ENCODE measurements at regions not wholly inside any gene's neighbourhood (a gene's known extent, or its start where the extent isn't known, plus 50 kb on each side); places are given as distances from the start of the nearest gene placed in this dataset.

DNA sequence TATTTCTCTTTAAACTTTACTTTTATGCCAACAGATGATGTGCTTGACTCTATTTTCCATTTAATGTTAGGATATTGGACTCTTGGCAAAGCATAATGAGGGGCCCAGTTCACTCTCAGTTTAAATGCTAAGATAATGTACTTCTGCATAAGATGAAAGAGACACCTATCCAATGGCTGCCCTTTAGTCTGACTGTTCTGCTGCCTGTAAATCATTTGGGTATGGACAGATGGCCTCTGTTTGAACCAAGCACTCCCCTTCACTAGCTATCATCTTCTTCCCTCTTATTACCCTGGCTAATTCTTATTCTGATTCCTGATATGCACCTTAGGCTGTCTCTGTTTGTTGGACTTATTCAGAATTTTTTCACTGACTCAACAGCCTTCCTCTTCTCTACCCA is 72.1 kb downstream of the SEM1 start:
- TF ChIP-seq, protein P1, sequence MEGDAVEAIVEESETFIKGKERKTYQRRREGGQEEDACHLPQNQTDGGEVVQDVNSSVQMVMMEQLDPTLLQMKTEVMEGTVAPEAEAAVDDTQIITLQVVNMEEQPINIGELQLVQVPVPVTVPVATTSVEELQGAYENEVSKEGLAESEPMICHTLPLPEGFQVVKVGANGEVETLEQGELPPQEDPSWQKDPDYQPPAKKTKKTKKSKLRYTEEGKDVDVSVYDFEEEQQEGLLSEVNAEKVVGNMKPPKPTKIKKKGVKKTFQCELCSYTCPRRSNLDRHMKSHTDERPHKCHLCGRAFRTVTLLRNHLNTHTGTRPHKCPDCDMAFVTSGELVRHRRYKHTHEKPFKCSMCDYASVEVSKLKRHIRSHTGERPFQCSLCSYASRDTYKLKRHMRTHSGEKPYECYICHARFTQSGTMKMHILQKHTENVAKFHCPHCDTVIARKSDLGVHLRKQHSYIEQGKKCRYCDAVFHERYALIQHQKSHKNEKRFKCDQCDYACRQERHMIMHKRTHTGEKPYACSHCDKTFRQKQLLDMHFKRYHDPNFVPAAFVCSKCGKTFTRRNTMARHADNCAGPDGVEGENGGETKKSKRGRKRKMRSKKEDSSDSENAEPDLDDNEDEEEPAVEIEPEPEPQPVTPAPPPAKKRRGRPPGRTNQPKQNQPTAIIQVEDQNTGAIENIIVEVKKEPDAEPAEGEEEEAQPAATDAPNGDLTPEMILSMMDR (IDR thresholded peaks at IDR 0.05) = no peak
- TF ChIP-seq POLR2A (IDR thresholded peaks at IDR 0.05; ENCODE audit: low read depth) = no peak
